Transverse colon (tissue), 3 donors: ENCODE measurements at regions not wholly inside any gene's neighbourhood (a gene's known extent, or its start where the extent isn't known, plus 50 kb on each side); places are given as distances from the start of the nearest gene placed in this dataset.

ENCODE experiments used
- EP300 ChIP-seq: sonication (generic); formaldehyde crosslinking; IDR thresholded peaks from one replicate; pipeline ENCODE4 v1.6.1; 2017; ENCODE audit warnings: antibody characterized with exemption, low read depth
- POLR2A ChIP-seq: fragments of 450-650 bp; IDR thresholded peaks from one replicate; pipeline ENCODE4 v1.6.1; 2016; ENCODE audit warnings: antibody characterized with exemption, mild to moderate bottlenecking, moderate library complexity
- POLR2AphosphoS5 ChIP-seq, 3 donors: sonication (generic); formaldehyde crosslinking; IDR thresholded peaks; one replicate each; pipeline ENCODE4 v1.6.1; 2016; ENCODE audit warnings: antibody characterized with exemption in 3 of 3

GRCh38 chr1:193614817-193615216 lies 428.4 kb upstream of the B3GALT2 start:
- TF ChIP-seq POLR2A (no peak), EP300 (no peak), POLR2AphosphoS5 (IDR thresholded peaks at IDR 0.05) (no peak)
